ENCODE measurements at regions not wholly inside any gene's neighbourhood (a gene's known extent, or its start where the extent isn't known, plus 50 kb on each side); places are given as distances from the start of the nearest gene placed in this dataset.

GRCh38 chr2:111667001-111667400 lies 217.0 kb downstream of the ANAPC1 start:
- POLR2A ChIA-PET = no interaction called here
- H3K4me3 Mint-ChIP-seq = no peak overlapping the region
- H3K4me3 ChIP-seq (ENCODE audit: control extremely low read depth in 1 of 5, extremely low read depth in 1 of 5, insufficient read depth in 1 of 5, low read depth in 2 of 5, low read length in 4 of 5) = no peak overlapping the region
- H3K36me3 ChIP-seq (replicated peaks in 1 of 2; ENCODE audit: control extremely low read depth in 1 of 2, control insufficient read depth in 1 of 2, extremely low read depth in 1 of 2, insufficient read depth in 2 of 2, low read length in 1 of 2) = no peaks in the 10 kb centered on the region
- TF ChIP-seq EZH2 (IDR thresholded peaks at IDR 0.05; ENCODE audit: borderline replicate concordance, insufficient read depth, low read depth, low read length, poor library complexity, severe bottlenecking) (no peak), CTCF (IDR thresholded peaks at IDR 0.05) (no peak)
- ATAC-seq (ENCODE audit: low read depth) (no peak), DNase-seq (no peak)
- no peak overlapping the region for H3K27ac Mint-ChIP-seq
- no peaks in the 10 kb centered on the region for H4K20me1 ChIP-seq (ENCODE audit: control insufficient read depth, insufficient read depth, low read length, poor library complexity, severe bottlenecking)
- H3K27ac ChIP-seq (ENCODE audit: low read length in 2 of 2) = no peak overlapping the region
- no peaks in the 10 kb centered on the region for H3K9me3 Mint-ChIP-seq (ENCODE audit: insufficient read depth)
- H2AFZ ChIP-seq (ENCODE audit: insufficient read depth, low read depth, low read length, poor library complexity, severe bottlenecking) = no peak overlapping the region
- H3K4me1 ChIP-seq (ENCODE audit: control insufficient read depth in 2 of 2, insufficient read depth in 2 of 2, low read length in 2 of 2) = no peaks in the 10 kb centered on the region
- no peak overlapping the region for H3K9ac ChIP-seq (ENCODE audit: low read length)
- 100% methylated on average over 2 of the region's 8 CpGs for WGBS (ENCODE audit: insufficient coverage)
- H3K27me3 Mint-ChIP-seq = no peaks in the 10 kb centered on the region
- intact Hi-C loops (cut with micrococcal nuclease) = no loop called here
- no peaks in the 10 kb centered on the region for H3K79me2 ChIP-seq (ENCODE audit: control insufficient read depth, insufficient read depth, low read length)
- H3K4me1 Mint-ChIP-seq = no peaks in the 10 kb centered on the region
- H3K27me3 ChIP-seq (replicated peaks in 1 of 4; ENCODE audit: control extremely low read depth in 1 of 4, control insufficient read depth in 3 of 4, insufficient read depth in 4 of 4, low read length in 3 of 4) = no peaks in the 10 kb centered on the region
- H3K4me2 ChIP-seq (replicated peaks; ENCODE audit: low read depth, low read length, poor library complexity, severe bottlenecking) = no peak overlapping the region
- CTCF ChIA-PET = no interaction called here
- peaks cover 0 to 7% (median 0%) of the 10 kb centered on the region in 3 donors for H3K9me3 ChIP-seq (ENCODE audit: control extremely low read depth in 1 of 3, control insufficient read depth in 2 of 3, insufficient read depth in 1 of 3, low read length in 2 of 3)

GRCh38 chr2:111667542-111668273 lies 216.3 kb downstream of the ANAPC1 start:
- ChIA-PET CTCF (no interaction called here), POLR2A (no interaction called here)
- TF ChIP-seq CTCF (IDR thresholded peaks at IDR 0.05) (no peak), EZH2 (IDR thresholded peaks at IDR 0.05; ENCODE audit: borderline replicate concordance, insufficient read depth, low read depth, low read length, poor library complexity, severe bottlenecking) (no peak)
- no peaks in the 10 kb centered on the region for H3K27me3 ChIP-seq (replicated peaks in 1 of 4; ENCODE audit: control extremely low read depth in 1 of 4, control insufficient read depth in 3 of 4, insufficient read depth in 4 of 4, low read length in 3 of 4)
- H3K27me3 Mint-ChIP-seq = no peaks in the 10 kb centered on the region
- no peak overlapping the region for H3K4me2 ChIP-seq (replicated peaks; ENCODE audit: low read depth, low read length, poor library complexity, severe bottlenecking)
- peaks cover 0 to 7% (median 0%) of the 10 kb centered on the region in 3 donors for H3K9me3 ChIP-seq (ENCODE audit: control extremely low read depth in 1 of 3, control insufficient read depth in 2 of 3, insufficient read depth in 1 of 3, low read length in 2 of 3)
- ATAC-seq (ENCODE audit: low read depth) (no peak), DNase-seq (no peak)
- no peaks in the 10 kb centered on the region for H3K9me3 Mint-ChIP-seq (ENCODE audit: insufficient read depth)
- H3K9ac ChIP-seq (ENCODE audit: low read length) = no peak overlapping the region
- H4K20me1 ChIP-seq (ENCODE audit: control insufficient read depth, insufficient read depth, low read length, poor library complexity, severe bottlenecking) = no peaks in the 10 kb centered on the region
- no peaks in the 10 kb centered on the region for H3K36me3 ChIP-seq (replicated peaks in 1 of 2; ENCODE audit: control extremely low read depth in 1 of 2, control insufficient read depth in 1 of 2, extremely low read depth in 1 of 2, insufficient read depth in 2 of 2, low read length in 1 of 2)
- no peak overlapping the region for H3K27ac Mint-ChIP-seq
- no peaks in the 10 kb centered on the region for H3K4me1 ChIP-seq (ENCODE audit: control insufficient read depth in 2 of 2, insufficient read depth in 2 of 2, low read length in 2 of 2)
- H3K79me2 ChIP-seq (ENCODE audit: control insufficient read depth, insufficient read depth, low read length) = no peaks in the 10 kb centered on the region
- H3K4me3 ChIP-seq (ENCODE audit: control extremely low read depth in 1 of 5, extremely low read depth in 1 of 5, insufficient read depth in 1 of 5, low read depth in 2 of 5, low read length in 4 of 5) = no peak overlapping the region
- WGBS (ENCODE audit: insufficient coverage) = 94% methylated on average over 2 of the region's 3 CpGs
- H3K4me3 Mint-ChIP-seq = no peak overlapping the region
- intact Hi-C loops (cut with micrococcal nuclease) = no loop called here
- H3K27ac ChIP-seq (ENCODE audit: low read length in 2 of 2) = no peak overlapping the region
- no peak overlapping the region for H2AFZ ChIP-seq (ENCODE audit: insufficient read depth, low read depth, low read length, poor library complexity, severe bottlenecking)
- H3K4me1 Mint-ChIP-seq = no peaks in the 10 kb centered on the region
